PC-3 (cell line): ENCODE measurements at regions not wholly inside any gene's neighbourhood (a gene's known extent, or its start where the extent isn't known, plus 50 kb on each side); places are given as distances from the start of the nearest gene placed in this dataset.

ENCODE experiments used
- ATAC-seq: fragments of 200-7000 bp; cut with Tn5 transposase; 2 replicates; pipeline ENCODE4 v1.9.1; 2020; ENCODE audit warnings: mild to moderate bottlenecking, moderate library complexity
- BruUV-seq: library from RNA; stranded (reverse); fragments of 400-500 nt; replicated peaks from 2 replicates; lab custom pipeline; 2021; lab: Mats Ljungman, UMichigan
- CTCF ChIA-PET: fragments of 300-600 bp; sonication (Branson Sonifier 250); formaldehyde crosslinking; loops from one replicate; lab custom pipeline; 2022; ENCODE audit warnings: antibody characterized with exemption; lab: Charles Lee
- POLR2A ChIA-PET: fragments of 300-600 bp; sonication (Branson Sonifier 250); formaldehyde crosslinking; loops from one replicate; lab custom pipeline; 2022; ENCODE audit warnings: antibody characterized with exemption; ENCODE audit not compliant: unreplicated experiment; lab: Charles Lee
- DNase-seq: peaks from one replicate; pipeline ENCODE4 v3.0.0-alpha.2; 2015
- H2AFZ ChIP-seq: fragments of 300-600 bp; sonication (generic); 2 replicates; pipeline ENCODE4 v1.6.0; 2016; ENCODE audit warnings: antibody characterized with exemption, low read length
- H3F3A ChIP-seq: fragments of 300-600 bp; sonication (generic); one replicate; pipeline ENCODE4 v1.6.0; 2017; ENCODE audit warnings: antibody characterized with exemption, low read length, control low read depth, mild to moderate bottlenecking; ENCODE audit not compliant: unreplicated experiment
- H3K27ac ChIP-seq: fragments of 300-600 bp; sonication (generic); 2 replicates; pipeline ENCODE4 v1.5.1; 2016; ENCODE audit warnings: mild to moderate bottlenecking, low read length
- H3K27me3 ChIP-seq: fragments of 300-600 bp; sonication (generic); 2 replicates; pipeline ENCODE4 v1.6.1; 2016; ENCODE audit warnings: low read length, mixed read lengths
- H3K36me3 ChIP-seq: fragments of 300-600 bp; sonication (generic); 2 replicates; pipeline ENCODE4 v1.6.1; 2016; ENCODE audit warnings: low read depth, mixed run types, low read length, mixed read lengths
- H3K4me1 ChIP-seq: fragments of 300-600 bp; sonication (generic); 2 replicates; pipeline ENCODE4 v1.5.1; 2016; ENCODE audit warnings: low read length; ENCODE audit not compliant: insufficient read depth
- H3K4me2 ChIP-seq: fragments of 300-600 bp; sonication (generic); 2 replicates; pipeline ENCODE4 v1.6.0; 2016; ENCODE audit warnings: low read length
- H3K4me3 ChIP-seq: fragments of 300-600 bp; sonication (generic); 2 replicates; pipeline ENCODE4 v1.5.1; 2016; ENCODE audit warnings: mild to moderate bottlenecking, low read length, mixed read lengths
- H3K79me2 ChIP-seq: fragments of 300-600 bp; sonication (generic); 2 replicates; pipeline ENCODE4 v1.6.1; 2017; ENCODE audit warnings: low read length, mixed read lengths
- H3K9ac ChIP-seq: fragments of 300-600 bp; sonication (generic); 2 replicates; pipeline ENCODE4 v1.6.0; 2016; ENCODE audit warnings: mild to moderate bottlenecking, low read length
- H3K9me2 ChIP-seq: fragments of 300-600 bp; sonication (generic); replicated peaks from 2 replicates; pipeline ENCODE4 v1.6.1; 2016; ENCODE audit warnings: mixed run types, low read length, mixed read lengths
- H3K9me3 ChIP-seq: fragments of 300-600 bp; sonication (generic); 2 replicates; pipeline ENCODE4 v1.6.1; 2016; ENCODE audit warnings: low read length, mixed read lengths
- H4K20me1 ChIP-seq: fragments of 300-600 bp; sonication (generic); 2 replicates; pipeline ENCODE4 v1.6.1; 2016; ENCODE audit warnings: low read length, mixed read lengths
- EZH2 ChIP-seq: fragments of 300-600 bp; sonication (generic); IDR thresholded peaks from one replicate; pipeline ENCODE4 v1.6.1; 2017; ENCODE audit warnings: antibody characterized with exemption, mild to moderate bottlenecking, low read length; ENCODE audit not compliant: unreplicated experiment
- EZH2phosphoT487 ChIP-seq: fragments of 300-600 bp; sonication (generic); IDR thresholded peaks from 2 replicates; pipeline ENCODE4 v1.6.1; 2018; ENCODE audit warnings: mild to moderate bottlenecking, antibody characterized with exemption, low read length, borderline replicate concordance
- intact Hi-C: fragments of 100-400 bp; cut with micrococcal nuclease; formaldehyde crosslinking; loops from 2 replicates; pipeline ENCODE4 v1.9.0; 2023
- TF ChIP-seq, protein P1 (sequence below): fragments of 300-600 bp; sonication (generic); conservative IDR thresholded peaks from 2 replicates; pipeline ENCODE4 v1.5.1; 2017; ENCODE audit warnings: antibody characterized with exemption, low read depth, mild to moderate bottlenecking, low read length

DNA sequence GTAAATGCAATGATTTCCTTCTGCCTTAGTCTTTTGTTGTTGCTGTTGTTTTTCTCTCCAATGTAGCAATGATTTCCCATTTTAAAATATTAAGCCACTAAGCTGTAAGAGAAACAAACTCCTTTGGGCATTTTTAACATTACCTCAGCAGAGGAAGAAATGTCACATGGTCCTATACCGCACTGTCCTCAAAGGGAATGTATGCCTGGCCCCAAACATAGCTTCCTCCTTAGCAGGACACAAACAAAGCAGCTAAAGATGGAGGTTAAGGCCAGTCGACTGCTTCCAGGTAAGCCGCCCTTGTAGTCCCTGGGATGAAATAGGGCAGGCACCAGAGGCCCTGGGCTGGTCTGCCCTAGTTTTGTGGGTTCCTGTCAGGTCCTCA lies 249.0 kb downstream of the TSHZ3 start:
- ChIA-PET CTCF (no interaction called here), POLR2A (no interaction called here)
- no peaks in the 10 kb centered on the region for H4K20me1 ChIP-seq
- no peaks in the 10 kb centered on the region for H3K9me3 ChIP-seq
- ATAC-seq (no peak), DNase-seq (no peak)
- no peaks in the 10 kb centered on the region for H3K27me3 ChIP-seq
- H2AFZ ChIP-seq: no peak overlapping the region
- intact Hi-C loops: no loop called here
- H3K79me2 ChIP-seq: no peaks in the 10 kb centered on the region
- no TSS peak for BruUV-seq
- no peak overlapping the region for H3K4me2 ChIP-seq
- no peak overlapping the region for H3K27ac ChIP-seq
- H3K9ac ChIP-seq: no peak overlapping the region
- no peaks in the 10 kb centered on the region for H3K4me1 ChIP-seq
- TF ChIP-seq EZH2: no peak
- no peak for TF ChIP-seq EZH2phosphoT487
- TF ChIP-seq, protein P1, sequence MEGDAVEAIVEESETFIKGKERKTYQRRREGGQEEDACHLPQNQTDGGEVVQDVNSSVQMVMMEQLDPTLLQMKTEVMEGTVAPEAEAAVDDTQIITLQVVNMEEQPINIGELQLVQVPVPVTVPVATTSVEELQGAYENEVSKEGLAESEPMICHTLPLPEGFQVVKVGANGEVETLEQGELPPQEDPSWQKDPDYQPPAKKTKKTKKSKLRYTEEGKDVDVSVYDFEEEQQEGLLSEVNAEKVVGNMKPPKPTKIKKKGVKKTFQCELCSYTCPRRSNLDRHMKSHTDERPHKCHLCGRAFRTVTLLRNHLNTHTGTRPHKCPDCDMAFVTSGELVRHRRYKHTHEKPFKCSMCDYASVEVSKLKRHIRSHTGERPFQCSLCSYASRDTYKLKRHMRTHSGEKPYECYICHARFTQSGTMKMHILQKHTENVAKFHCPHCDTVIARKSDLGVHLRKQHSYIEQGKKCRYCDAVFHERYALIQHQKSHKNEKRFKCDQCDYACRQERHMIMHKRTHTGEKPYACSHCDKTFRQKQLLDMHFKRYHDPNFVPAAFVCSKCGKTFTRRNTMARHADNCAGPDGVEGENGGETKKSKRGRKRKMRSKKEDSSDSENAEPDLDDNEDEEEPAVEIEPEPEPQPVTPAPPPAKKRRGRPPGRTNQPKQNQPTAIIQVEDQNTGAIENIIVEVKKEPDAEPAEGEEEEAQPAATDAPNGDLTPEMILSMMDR: no peak
- H3K36me3 ChIP-seq: no peaks in the 10 kb centered on the region
- no peaks in the 10 kb centered on the region for H3K9me2 ChIP-seq
- no peaks in the 10 kb centered on the region for H3F3A ChIP-seq
- H3K4me3 ChIP-seq: no peak overlapping the region

GRCh38 chr19:31099515-31100205 lies 249.6 kb downstream of the TSHZ3 start:
- Histone ChIP-seq H3K27me3 (no peaks in the 10 kb centered on the region), H3K4me1 (no peaks in the 10 kb centered on the region), H3K4me2 (no peak overlapping the region), H4K20me1 (no peaks in the 10 kb centered on the region), H3F3A (no peaks in the 10 kb centered on the region), H3K9me2 (no peaks in the 10 kb centered on the region), H3K9ac (no peak overlapping the region), H3K36me3 (no peaks in the 10 kb centered on the region), H3K9me3 (no peaks in the 10 kb centered on the region), H2AFZ (no peak overlapping the region), H3K4me3 (no peak overlapping the region), H3K27ac (no peak overlapping the region), H3K79me2 (no peaks in the 10 kb centered on the region)
- ChIA-PET POLR2A (no interaction called here), CTCF (no interaction called here)
- intact Hi-C loops: no loop called here
- peak; percentile 1 for DNase-seq
- ATAC-seq: no peak
- no peak for TF ChIP-seq EZH2
- TF ChIP-seq EZH2phosphoT487: no peak
- TF ChIP-seq, protein P1: no peak
- no TSS peak for BruUV-seq

DNA sequence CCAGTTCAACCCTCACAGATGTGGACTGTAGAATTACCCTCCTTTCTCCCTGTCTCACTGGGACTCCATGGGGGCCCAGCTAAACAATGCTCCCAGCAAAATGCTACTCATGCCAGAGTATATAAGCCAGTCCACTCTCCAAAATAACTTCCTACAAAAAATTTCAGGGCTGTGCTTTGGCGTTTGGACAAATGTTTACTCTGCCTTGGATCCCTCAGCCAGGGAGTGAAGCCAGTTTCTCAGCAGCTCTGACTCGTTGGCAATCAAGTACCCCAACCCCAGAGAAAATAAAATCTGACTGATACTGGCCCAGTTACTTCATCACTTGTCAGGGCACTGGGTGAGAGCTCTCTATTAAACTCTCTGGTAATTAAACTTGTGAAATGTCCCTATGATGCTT lies 250.4 kb downstream of the TSHZ3 start:
- TF ChIP-seq EZH2phosphoT487 (no peak), EZH2 (no peak)
- TF ChIP-seq, protein P1: no peak
- no peaks in the 10 kb centered on the region for H3K9me2 ChIP-seq
- H3K27me3 ChIP-seq: no peaks in the 10 kb centered on the region
- H3K36me3 ChIP-seq: no peaks in the 10 kb centered on the region
- H4K20me1 ChIP-seq: no peaks in the 10 kb centered on the region
- no peak overlapping the region for H3K4me3 ChIP-seq
- intact Hi-C loops: no loop called here
- H3K4me2 ChIP-seq: no peak overlapping the region
- BruUV-seq: no TSS peak
- no peaks in the 10 kb centered on the region for H3K9me3 ChIP-seq
- H3K79me2 ChIP-seq: no peaks in the 10 kb centered on the region
- DNase-seq (no peak), ATAC-seq (no peak)
- no peaks in the 10 kb centered on the region for H3F3A ChIP-seq
- H3K4me1 ChIP-seq: no peaks in the 10 kb centered on the region
- POLR2A ChIA-PET: no interaction called here
- H2AFZ ChIP-seq: no peak overlapping the region
- no peak overlapping the region for H3K9ac ChIP-seq
- H3K27ac ChIP-seq: no peak overlapping the region
- CTCF ChIA-PET: no interaction called here
